GM21619 (cell line): ENCODE measurements at regions not wholly inside any gene's neighbourhood (a gene's known extent, or its start where the extent isn't known, plus 50 kb on each side); places are given as distances from the start of the nearest gene placed in this dataset.
"Not testable (repeated sequence)": the region's sequence is repeated elsewhere in the genome, so short reads cannot be mapped to it uniquely, and the experiment has no call there.

ENCODE experiments used
- ATAC-seq: cut with Tn5 transposase; IDR thresholded peaks from one replicate; pipeline ENCODE4 v1.9.1; 2021; ENCODE audit not compliant: unreplicated experiment

- ATAC-seq, result no peak
Observed at GRCh38 chr2:161480123-161480522, 64.0 kb downstream of the TBR1 start.

- no peak for ATAC-seq
Observed at GRCh38 chr2:161481619-161482018, 65.5 kb downstream of the TBR1 start.

GRCh38 chr2:161484061-161484460 is 68.0 kb downstream of the TBR1 start:
- ATAC-seq, result no peak

- ATAC-seq, result no peak
Observed at GRCh38 chr2:161486111-161486510, 70.0 kb downstream of the TBR1 start.

- no peak for ATAC-seq
Observed at GRCh38 chr2:161488131-161488699, 72.1 kb downstream of the TBR1 start.

GRCh38 chr2:161488879-161489278 is 72.8 kb downstream of the TBR1 start:
- ATAC-seq, result no peak

- peak; percentile 66 for ATAC-seq
Observed at GRCh38 chr2:161500892-161501610, 85.0 kb downstream of the TBR1 start.

GRCh38 chr2:161502279-161502678 is 86.2 kb downstream of the TBR1 start:
- not testable (repeated sequence) for ATAC-seq

- not testable (repeated sequence) for ATAC-seq
Observed at GRCh38 chr2:161504628-161505289, 88.7 kb downstream of the TBR1 start.

- not testable (repeated sequence) for ATAC-seq
Observed at GRCh38 chr2:161505466-161505865, 89.4 kb downstream of the TBR1 start.

GRCh38 chr2:161513295-161514032 is 97.4 kb downstream of the TBR1 start:
- ATAC-seq, result not testable (repeated sequence)

GRCh38 chr2:161522796-161523195 is 101.4 kb upstream of the SLC4A10 start:
- ATAC-seq, result no peak

- ATAC-seq, result no peak
Observed at GRCh38 chr2:161533218-161533617, 91.0 kb upstream of the SLC4A10 start.

GRCh38 chr2:161546635-161547034 is 77.6 kb upstream of the SLC4A10 start:
- no peak for ATAC-seq

- no peak for ATAC-seq
Observed at GRCh38 chr2:161547130-161547529, 77.1 kb upstream of the SLC4A10 start.

- ATAC-seq, result no peak
Observed at GRCh38 chr2:161552015-161552414, 72.2 kb upstream of the SLC4A10 start.

GRCh38 chr2:161555826-161556225 is 68.4 kb upstream of the SLC4A10 start:
- no peak for ATAC-seq

GRCh38 chr2:161556440-161556839 is 67.8 kb upstream of the SLC4A10 start:
- ATAC-seq, result no peak

- no peak for ATAC-seq
Observed at GRCh38 chr2:161557538-161557937, 66.7 kb upstream of the SLC4A10 start.

- ATAC-seq, result no peak
Observed at GRCh38 chr2:161564906-161565305, 59.3 kb upstream of the SLC4A10 start.

- ATAC-seq, result no peak
Observed at GRCh38 chr2:161569401-161569800, 54.8 kb upstream of the SLC4A10 start.
